Colonic mucosa (tissue), 4 donors: ENCODE measurements at regions not wholly inside any gene's neighbourhood (a gene's known extent, or its start where the extent isn't known, plus 50 kb on each side); places are given as distances from the start of the nearest gene placed in this dataset.

Experiments used
- DNase-seq: peaks from one replicate; pipeline ENCODE4 v3.0.0-alpha.2; 2020
- H3K27ac ChIP-seq: fragments of 200-600 bp; one replicate; pipeline ENCODE4 v1.8.0; 2021
- H3K27me3 ChIP-seq: fragments of 200-600 bp; one replicate; pipeline ENCODE4 v1.8.0; 2021
- H3K36me3 ChIP-seq: fragments of 200-600 bp; one replicate; pipeline ENCODE4 v1.8.0; 2021
- H3K4me1 ChIP-seq: fragments of 200-600 bp; one replicate; pipeline ENCODE4 v1.8.0; 2021; ENCODE audit warnings: mild to moderate bottlenecking
- H3K4me3 ChIP-seq: fragments of 200-600 bp; one replicate; pipeline ENCODE4 v1.8.0; 2021
- H3K9ac ChIP-seq, 2 donors: one replicate each; pipeline ENCODE4 v1.7.0; 2013; ENCODE audit warnings: control low read depth in 2 of 2, low read depth in 2 of 2, low read length in 2 of 2
- H3K9me3 ChIP-seq: fragments of 200-600 bp; one replicate; pipeline ENCODE4 v1.8.0; 2021
- intact Hi-C: fragments of 100-400 bp; cut with DNase I; formaldehyde crosslinking; loops from one replicate; pipeline ENCODE4 v1.14.1; 2022
- TF ChIP-seq, protein P1 (sequence below): fragments of 200-600 bp; IDR thresholded peaks from one replicate; pipeline ENCODE4 v1.8.0; 2022; ENCODE audit warnings: antibody characterized with exemption, mild to moderate bottlenecking
- donor health status: healthy.
- donor health status: DM: no; HTN: no; CAD: no.
- donor health status: DM: no; HTN: no; CAD: no.

- intact Hi-C loops, result no loop called here
- Histone ChIP-seq H3K4me1 (no peaks in the 10 kb centered on the region), H3K4me3 (no peak overlapping the region), H3K9me3 (no peaks in the 10 kb centered on the region), H3K9ac (no peak overlapping the region), H3K27me3 (no peaks in the 10 kb centered on the region), H3K36me3 (no peaks in the 10 kb centered on the region), H3K27ac (no peak overlapping the region)
- no peak for DNase-seq
- TF ChIP-seq, protein P1, sequence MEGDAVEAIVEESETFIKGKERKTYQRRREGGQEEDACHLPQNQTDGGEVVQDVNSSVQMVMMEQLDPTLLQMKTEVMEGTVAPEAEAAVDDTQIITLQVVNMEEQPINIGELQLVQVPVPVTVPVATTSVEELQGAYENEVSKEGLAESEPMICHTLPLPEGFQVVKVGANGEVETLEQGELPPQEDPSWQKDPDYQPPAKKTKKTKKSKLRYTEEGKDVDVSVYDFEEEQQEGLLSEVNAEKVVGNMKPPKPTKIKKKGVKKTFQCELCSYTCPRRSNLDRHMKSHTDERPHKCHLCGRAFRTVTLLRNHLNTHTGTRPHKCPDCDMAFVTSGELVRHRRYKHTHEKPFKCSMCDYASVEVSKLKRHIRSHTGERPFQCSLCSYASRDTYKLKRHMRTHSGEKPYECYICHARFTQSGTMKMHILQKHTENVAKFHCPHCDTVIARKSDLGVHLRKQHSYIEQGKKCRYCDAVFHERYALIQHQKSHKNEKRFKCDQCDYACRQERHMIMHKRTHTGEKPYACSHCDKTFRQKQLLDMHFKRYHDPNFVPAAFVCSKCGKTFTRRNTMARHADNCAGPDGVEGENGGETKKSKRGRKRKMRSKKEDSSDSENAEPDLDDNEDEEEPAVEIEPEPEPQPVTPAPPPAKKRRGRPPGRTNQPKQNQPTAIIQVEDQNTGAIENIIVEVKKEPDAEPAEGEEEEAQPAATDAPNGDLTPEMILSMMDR, result no peak
These were observed 77.5 kb upstream of the POMP start for GRCh38 chr13:28581451-28581850.

GRCh38 chr13:28579736-28580135, 79.2 kb upstream of the POMP start:
- TF ChIP-seq, protein P1, result no peak
- no peaks in the 10 kb centered on the region for H3K4me1 ChIP-seq
- no peak overlapping the region for H3K9ac ChIP-seq
- no peak for DNase-seq
- no peaks in the 10 kb centered on the region for H3K36me3 ChIP-seq
- no peaks in the 10 kb centered on the region for H3K9me3 ChIP-seq
- H3K4me3 ChIP-seq, result no peak overlapping the region
- intact Hi-C loops, result no loop called here
- H3K27ac ChIP-seq, result no peak overlapping the region
- no peaks in the 10 kb centered on the region for H3K27me3 ChIP-seq

- no peaks in the 10 kb centered on the region for H3K27me3 ChIP-seq
- H3K27ac ChIP-seq, result no peak overlapping the region
- no peak overlapping the region for H3K4me3 ChIP-seq
- no peaks in the 10 kb centered on the region for H3K9me3 ChIP-seq
- DNase-seq, result no peak
- TF ChIP-seq, protein P1, result no peak
- no peaks in the 10 kb centered on the region for H3K36me3 ChIP-seq
- H3K9ac ChIP-seq, result no peak overlapping the region
- H3K4me1 ChIP-seq, result no peaks in the 10 kb centered on the region
- intact Hi-C loops, result no loop called here
These were observed 79.6 kb upstream of the POMP start for GRCh38 chr13:28579322-28579721.

GRCh38 chr13:28576067-28576466, 81.1 kb upstream of the FLT1 start:
- intact Hi-C loops, result no loop called here
- H3K36me3 ChIP-seq, result no peaks in the 10 kb centered on the region

DNA sequence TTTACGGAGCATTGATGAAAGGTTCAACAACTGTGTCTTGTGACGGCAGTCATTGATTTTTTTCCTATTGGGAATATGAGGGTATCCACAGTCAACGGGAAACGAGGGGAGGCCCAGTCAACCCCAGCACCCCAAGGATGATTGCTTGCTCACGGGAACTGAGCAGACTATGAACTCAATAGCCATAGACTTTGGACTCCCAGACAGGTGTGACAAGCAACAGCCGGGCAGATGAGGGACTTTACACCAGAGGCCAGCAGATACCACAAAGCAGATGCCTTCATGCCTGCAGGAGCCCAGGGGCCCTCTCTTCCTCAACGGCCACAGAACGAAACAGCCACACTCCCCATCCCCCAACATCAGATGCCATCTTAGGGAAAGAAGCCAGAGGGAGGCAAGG, 80.3 kb upstream of the FLT1 start:
- Histone ChIP-seq H3K36me3 (no peaks in the 10 kb centered on the region), H3K4me3 (no peak overlapping the region), H3K27ac (peak overlapping the region; percentile 52), H3K9ac (no peak overlapping the region), H3K4me1 (no peaks in the 10 kb centered on the region), H3K9me3 (no peaks in the 10 kb centered on the region), H3K27me3 (no peaks in the 10 kb centered on the region)
- DNase-seq, result peak; percentile 62
- TF ChIP-seq, protein P1, result no peak
- intact Hi-C loops, result no loop called here

More at GRCh38 chr13:28576067-28576466, 81.1 kb upstream of the FLT1 start:
- Histone ChIP-seq H3K9me3 (no peaks in the 10 kb centered on the region), H3K9ac (no peak overlapping the region), H3K27me3 (no peaks in the 10 kb centered on the region), H3K4me3 (no peak overlapping the region), H3K4me1 (no peaks in the 10 kb centered on the region), H3K27ac (no peak overlapping the region)
- TF ChIP-seq, protein P1, result no peak
- DNase-seq, result no peak
